ENCODE measurements at regions not wholly inside any gene's neighbourhood (a gene's known extent, or its start where the extent isn't known, plus 50 kb on each side); places are given as distances from the start of the nearest gene placed in this dataset.

GRCh38 chr12:46898152-46898931 lies 72.5 kb upstream of the SLC38A4 start:
- no peaks in the 10 kb centered on the region for H3K79me2 ChIP-seq (ENCODE audit: insufficient read depth, low read length)

GRCh38 chr12:46898989-46899388 lies 73.2 kb upstream of the SLC38A4 start:
- no peak overlapping the region for H3K27ac ChIP-seq (ENCODE audit: low read depth, low read length)
- H3K9me2 ChIP-seq (replicated peaks; ENCODE audit: insufficient read depth, low read length): no peaks in the 10 kb centered on the region
- no peak overlapping the region for H2AFZ ChIP-seq (ENCODE audit: low read depth, low read length, severe bottlenecking)
- no peaks in the 10 kb centered on the region for H3K27me3 ChIP-seq (ENCODE audit: low read length)
- no peaks in the 10 kb centered on the region for H3K36me3 ChIP-seq (ENCODE audit: low read length)
- H3K4me2 ChIP-seq (ENCODE audit: low read depth, low read length, poor library complexity, severe bottlenecking): no peak overlapping the region
- H3F3A ChIP-seq (ENCODE audit: insufficient read depth): no peaks in the 10 kb centered on the region
- no peaks in the 10 kb centered on the region for H3K9me3 ChIP-seq (ENCODE audit: insufficient read depth, low read length)
- no peaks in the 10 kb centered on the region for H3K79me2 ChIP-seq (ENCODE audit: insufficient read depth, low read length)
- no peak overlapping the region for H3K9ac ChIP-seq (ENCODE audit: low read length)
- H3K4me3 ChIP-seq (ENCODE audit: insufficient read depth, low read length, poor library complexity, severe bottlenecking): no peak overlapping the region
- TF ChIP-seq EZH2phosphoT487 (conservative IDR thresholded peaks at IDR 0.05; ENCODE audit: low read length): no peak
- TF ChIP-seq, protein P1, sequence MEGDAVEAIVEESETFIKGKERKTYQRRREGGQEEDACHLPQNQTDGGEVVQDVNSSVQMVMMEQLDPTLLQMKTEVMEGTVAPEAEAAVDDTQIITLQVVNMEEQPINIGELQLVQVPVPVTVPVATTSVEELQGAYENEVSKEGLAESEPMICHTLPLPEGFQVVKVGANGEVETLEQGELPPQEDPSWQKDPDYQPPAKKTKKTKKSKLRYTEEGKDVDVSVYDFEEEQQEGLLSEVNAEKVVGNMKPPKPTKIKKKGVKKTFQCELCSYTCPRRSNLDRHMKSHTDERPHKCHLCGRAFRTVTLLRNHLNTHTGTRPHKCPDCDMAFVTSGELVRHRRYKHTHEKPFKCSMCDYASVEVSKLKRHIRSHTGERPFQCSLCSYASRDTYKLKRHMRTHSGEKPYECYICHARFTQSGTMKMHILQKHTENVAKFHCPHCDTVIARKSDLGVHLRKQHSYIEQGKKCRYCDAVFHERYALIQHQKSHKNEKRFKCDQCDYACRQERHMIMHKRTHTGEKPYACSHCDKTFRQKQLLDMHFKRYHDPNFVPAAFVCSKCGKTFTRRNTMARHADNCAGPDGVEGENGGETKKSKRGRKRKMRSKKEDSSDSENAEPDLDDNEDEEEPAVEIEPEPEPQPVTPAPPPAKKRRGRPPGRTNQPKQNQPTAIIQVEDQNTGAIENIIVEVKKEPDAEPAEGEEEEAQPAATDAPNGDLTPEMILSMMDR (IDR thresholded peaks at IDR 0.05; ENCODE audit: insufficient read depth, low read length, poor library complexity, severe bottlenecking): no peak
- no peaks in the 10 kb centered on the region for H4K20me1 ChIP-seq (ENCODE audit: low read depth, low read length)

More at GRCh38 chr12:46898152-46898931, 72.5 kb upstream of the SLC38A4 start:
- Histone ChIP-seq H3K9me2 (replicated peaks; ENCODE audit: insufficient read depth, low read length) (no peaks in the 10 kb centered on the region), H4K20me1 (ENCODE audit: low read depth, low read length) (no peaks in the 10 kb centered on the region), H3F3A (ENCODE audit: insufficient read depth) (no peaks in the 10 kb centered on the region), H3K4me2 (ENCODE audit: low read depth, low read length, poor library complexity, severe bottlenecking) (no peak overlapping the region), H3K9me3 (ENCODE audit: insufficient read depth, low read length) (no peaks in the 10 kb centered on the region), H3K4me3 (ENCODE audit: insufficient read depth, low read length, poor library complexity, severe bottlenecking) (no peak overlapping the region), H3K27me3 (ENCODE audit: low read length) (no peaks in the 10 kb centered on the region), H3K27ac (ENCODE audit: low read depth, low read length) (no peak overlapping the region), H3K9ac (ENCODE audit: low read length) (no peak overlapping the region), H2AFZ (ENCODE audit: low read depth, low read length, severe bottlenecking) (no peak overlapping the region), H3K36me3 (ENCODE audit: low read length) (no peaks in the 10 kb centered on the region)
- TF ChIP-seq EZH2phosphoT487 (conservative IDR thresholded peaks at IDR 0.05; ENCODE audit: low read length): no peak
- TF ChIP-seq, protein P1 (IDR thresholded peaks at IDR 0.05; ENCODE audit: insufficient read depth, low read length, poor library complexity, severe bottlenecking): no peak

- H2AFZ ChIP-seq (ENCODE audit: low read depth, low read length, severe bottlenecking): no peak overlapping the region
- no peaks in the 10 kb centered on the region for H3K36me3 ChIP-seq (ENCODE audit: low read length)
- H3K9ac ChIP-seq (ENCODE audit: low read length): no peak overlapping the region
- H3K79me2 ChIP-seq (ENCODE audit: insufficient read depth, low read length): no peaks in the 10 kb centered on the region
- H3K4me2 ChIP-seq (ENCODE audit: low read depth, low read length, poor library complexity, severe bottlenecking): no peak overlapping the region
- no peak overlapping the region for H3K27ac ChIP-seq (ENCODE audit: low read depth, low read length)
- H3K9me3 ChIP-seq (ENCODE audit: insufficient read depth, low read length): no peaks in the 10 kb centered on the region
- H3K9me2 ChIP-seq (replicated peaks; ENCODE audit: insufficient read depth, low read length): no peaks in the 10 kb centered on the region
- no peaks in the 10 kb centered on the region for H3F3A ChIP-seq (ENCODE audit: insufficient read depth)
- no peaks in the 10 kb centered on the region for H4K20me1 ChIP-seq (ENCODE audit: low read depth, low read length)
- H3K27me3 ChIP-seq (ENCODE audit: low read length): no peaks in the 10 kb centered on the region
- no peak overlapping the region for H3K4me3 ChIP-seq (ENCODE audit: insufficient read depth, low read length, poor library complexity, severe bottlenecking)
- no peak for TF ChIP-seq EZH2phosphoT487 (conservative IDR thresholded peaks at IDR 0.05; ENCODE audit: low read length)
- TF ChIP-seq, protein P1 (IDR thresholded peaks at IDR 0.05; ENCODE audit: insufficient read depth, low read length, poor library complexity, severe bottlenecking): no peak
Observed at GRCh38 chr12:46900734-46901463, 75.1 kb upstream of the SLC38A4 start.

Measured in SU-DHL-6 (cell line).